HG02852 (cell line): ENCODE measurements at regions not wholly inside any gene's neighbourhood (a gene's known extent, or its start where the extent isn't known, plus 50 kb on each side); places are given as distances from the start of the nearest gene placed in this dataset.
A peak's percentile ranks its signal among the peaks of the same experiment; 100 is the strongest.

Experiments used
- ATAC-seq: cut with Tn5 transposase; IDR thresholded peaks from one replicate; pipeline ENCODE4 v1.9.1; 2021; ENCODE audit warnings: mild to moderate bottlenecking, moderate library complexity; ENCODE audit not compliant: unreplicated experiment

DNA sequence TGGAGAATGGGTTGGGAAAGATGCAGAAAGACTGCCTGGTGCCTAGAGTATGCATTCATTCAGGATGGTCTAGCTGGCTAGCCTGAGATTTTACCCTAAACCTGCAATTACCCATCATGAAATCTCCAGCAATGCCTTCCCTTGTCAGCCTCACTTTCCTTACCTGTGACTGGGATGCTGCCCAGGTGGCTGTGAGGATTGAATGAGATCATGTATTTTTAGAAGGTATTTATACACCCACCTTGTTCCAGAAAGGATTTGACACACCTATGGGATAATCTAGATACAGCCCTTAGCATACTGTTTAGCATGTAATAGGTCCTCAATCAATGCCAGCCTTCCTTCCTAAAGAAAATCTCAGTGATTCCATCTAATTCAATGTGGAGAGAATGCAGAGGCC is 561.4 kb downstream of the CDK5RAP2 start:
- ATAC-seq, result no peak

- no peak for ATAC-seq
Measured at GRCh38 chr9:120018037-120018436, 561.9 kb downstream of the CDK5RAP2 start.

DNA sequence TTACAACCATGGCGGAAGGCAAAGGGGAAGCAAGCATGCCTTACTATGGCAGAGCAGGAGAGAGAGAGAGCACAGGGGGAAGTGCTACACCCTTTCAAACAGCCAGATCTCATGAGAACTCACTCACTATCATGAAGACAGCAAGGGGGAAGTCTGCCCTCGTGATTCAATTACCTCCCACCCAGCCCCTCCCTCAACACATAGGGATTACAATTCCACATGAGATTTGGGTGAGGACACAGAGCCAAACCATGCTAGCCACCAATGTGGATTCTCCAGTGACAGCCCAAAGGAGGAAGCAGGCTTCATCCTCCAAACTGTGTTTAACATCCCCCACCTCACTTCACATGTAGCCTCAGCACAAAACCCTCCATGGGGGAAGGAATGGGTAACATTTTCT is 563.7 kb downstream of the CDK5RAP2 start:
- ATAC-seq, result no peak

DNA sequence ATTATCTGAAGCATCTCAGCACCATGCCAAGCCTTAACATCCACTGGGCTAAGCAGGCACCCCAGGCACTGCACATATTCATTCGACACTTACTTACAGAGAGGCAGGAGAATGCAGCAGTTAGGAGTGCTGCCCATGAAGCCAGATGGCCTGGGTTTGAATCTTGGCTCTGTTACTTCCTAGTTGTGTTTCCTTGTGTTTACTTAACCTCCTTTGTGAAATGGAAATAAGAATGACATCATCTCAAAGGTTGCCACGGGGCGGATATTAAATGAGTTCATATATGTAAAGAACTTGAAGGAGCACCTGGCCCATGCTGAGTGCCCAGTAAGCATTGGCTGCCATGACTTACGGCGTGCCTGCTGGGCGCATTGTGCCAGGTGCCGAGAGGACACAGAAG is 565.2 kb downstream of the CDK5RAP2 start:
- no peak for ATAC-seq

GRCh38 chr9:120009856-120010255 is 570.1 kb downstream of the CDK5RAP2 start:
- no peak for ATAC-seq

GRCh38 chr9:120001536-120001935 is 578.4 kb downstream of the CDK5RAP2 start:
- ATAC-seq, result no peak

GRCh38 chr9:119998614-119999013 is 581.4 kb downstream of the CDK5RAP2 start:
- no peak for ATAC-seq

DNA sequence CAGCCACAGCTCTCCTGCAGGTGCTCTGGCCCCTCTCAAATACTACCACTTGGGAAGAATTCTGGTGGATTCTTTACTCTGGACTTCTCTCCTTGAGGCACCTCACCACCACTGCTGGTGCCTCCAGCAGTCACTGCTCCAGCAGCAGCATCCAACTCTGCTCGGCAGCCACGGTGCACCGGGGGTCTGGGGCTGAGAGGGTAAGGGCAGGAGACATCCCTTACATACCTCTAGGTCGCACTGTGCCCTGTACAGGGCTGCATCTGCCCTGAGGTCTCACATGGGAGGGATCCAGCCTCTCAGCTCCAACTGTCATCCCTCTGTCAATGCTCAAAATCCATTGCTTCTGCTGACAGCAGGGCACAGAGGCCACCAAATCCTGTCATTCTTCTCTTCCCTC is 588.2 kb downstream of the CDK5RAP2 start:
- no peak for ATAC-seq

DNA sequence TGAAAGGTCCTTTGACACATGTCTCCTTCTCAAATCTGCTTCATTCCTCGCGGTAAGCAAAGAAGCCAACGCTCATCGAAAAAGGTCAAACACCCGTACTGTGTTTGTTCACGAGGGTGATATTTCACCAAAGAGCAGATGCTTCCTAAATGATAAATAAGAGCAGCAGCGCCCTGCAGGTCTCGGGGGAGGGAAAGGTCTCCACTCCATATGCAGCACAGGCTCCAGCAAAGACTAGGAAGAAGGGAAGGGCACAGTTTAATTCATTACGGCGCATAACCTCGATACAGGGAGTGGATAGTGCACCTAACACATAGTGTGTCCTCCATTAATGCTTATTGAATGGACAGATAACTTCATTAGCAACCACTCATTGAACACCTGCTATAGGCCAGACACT is 593.3 kb downstream of the CDK5RAP2 start:
- no peak for ATAC-seq

DNA sequence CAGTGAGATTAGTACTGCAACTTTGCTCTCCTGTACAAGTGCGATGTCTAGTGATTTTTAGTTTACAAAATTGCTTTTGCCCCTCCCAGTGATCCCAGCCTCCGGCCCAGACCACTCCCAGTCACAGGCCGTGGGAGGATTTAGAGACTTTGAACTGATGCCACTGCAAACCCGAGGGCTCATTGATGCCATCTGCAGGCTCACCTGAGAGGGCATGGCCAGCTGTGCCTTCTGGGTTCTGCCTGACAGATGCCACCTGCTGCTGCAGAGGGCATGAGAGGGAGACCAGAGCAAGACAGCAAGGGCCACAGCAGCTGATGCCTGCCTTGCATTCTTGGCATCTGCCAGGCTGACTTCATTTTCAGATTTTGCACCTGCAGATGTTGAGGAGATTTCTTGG is 593.8 kb downstream of the CDK5RAP2 start:
- no peak for ATAC-seq

- ATAC-seq, result no peak
Measured at GRCh38 chr9:119974026-119974425, 604.8 kb upstream of the BRINP1 start.

GRCh38 chr9:119968836-119969707 is 599.8 kb upstream of the BRINP1 start:
- peak; percentile 95 for ATAC-seq

GRCh38 chr9:119967867-119968535 is 598.8 kb upstream of the BRINP1 start:
- ATAC-seq, result no peak

- ATAC-seq, result no peak
Measured at GRCh38 chr9:119963798-119964372, 594.6 kb upstream of the BRINP1 start.

DNA sequence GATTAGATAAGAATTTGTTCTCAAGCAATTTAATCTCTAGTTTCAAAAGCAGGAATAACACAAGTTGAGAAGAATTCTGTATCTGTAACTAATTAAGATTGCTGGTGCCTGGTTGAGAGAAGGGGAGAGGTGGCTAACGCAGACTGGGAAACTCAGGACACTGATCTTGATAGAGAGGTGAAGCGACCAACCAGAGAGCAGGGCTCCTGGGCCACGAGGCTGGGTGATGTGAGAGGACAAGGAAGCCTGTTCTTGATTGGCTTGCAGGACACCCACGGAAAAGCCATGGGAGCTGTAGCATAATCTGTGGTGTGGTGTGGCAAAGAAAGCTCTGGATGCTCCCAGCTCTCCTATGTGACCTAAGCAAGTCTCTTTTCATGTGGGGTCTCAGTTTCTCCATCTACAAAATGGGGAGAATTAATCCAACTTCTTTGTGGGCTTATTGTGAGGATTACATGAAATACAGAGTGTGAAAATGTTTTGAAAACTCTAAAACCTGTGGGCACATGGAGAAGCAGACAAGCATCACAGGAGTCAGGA is 594.1 kb upstream of the BRINP1 start:
- ATAC-seq, result no peak

DNA sequence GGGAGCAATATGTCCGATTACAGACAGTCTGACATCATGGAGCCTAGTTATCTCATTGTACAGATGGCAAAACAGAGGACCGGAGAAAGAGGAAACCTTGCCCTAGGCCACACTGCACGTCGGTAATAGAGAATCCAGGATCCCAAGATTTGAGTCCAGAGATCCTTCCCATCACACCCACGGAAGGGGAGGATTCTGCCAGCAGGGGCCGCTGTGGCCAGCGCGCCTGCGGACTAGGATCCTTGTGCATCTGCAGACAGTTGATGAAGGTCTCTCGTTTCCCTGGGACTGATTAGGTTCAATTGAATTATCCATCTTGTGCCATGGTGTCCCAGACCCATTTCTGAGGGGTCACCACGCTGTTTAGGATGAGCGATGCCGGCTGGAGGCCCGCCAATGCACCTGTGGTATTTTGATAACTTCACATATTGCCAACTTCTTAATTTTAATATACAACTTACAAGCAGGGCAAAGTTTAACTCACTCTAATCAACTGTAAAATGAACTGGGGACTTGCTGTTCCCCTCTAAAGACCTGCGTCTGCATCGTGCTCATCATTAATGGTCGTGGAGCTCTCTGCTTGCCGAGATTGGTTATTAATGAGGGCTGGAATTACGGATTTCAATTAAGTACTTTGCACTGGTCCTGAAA is 592.7 kb upstream of the BRINP1 start:
- no peak for ATAC-seq

- no peak for ATAC-seq
Measured at GRCh38 chr9:119959846-119960545, 590.8 kb upstream of the BRINP1 start.

DNA sequence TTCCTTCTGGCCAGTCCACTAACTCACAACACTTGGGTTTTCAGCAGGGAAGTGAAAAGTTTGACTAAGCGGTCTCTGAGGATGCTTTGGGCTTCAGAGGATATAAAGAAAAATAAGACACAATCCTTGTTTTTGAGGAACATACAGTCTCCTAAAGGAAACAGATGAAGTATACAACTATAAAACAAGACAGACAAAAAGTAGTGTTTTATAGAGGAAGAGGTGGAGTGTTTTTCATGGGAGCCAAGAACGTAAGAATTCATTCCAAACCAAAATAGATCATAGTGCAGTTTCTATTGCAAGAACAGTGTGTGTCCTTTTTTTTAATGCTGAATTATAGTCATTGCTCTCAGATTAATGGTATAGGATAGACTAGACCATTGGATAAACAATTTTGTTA is 586.9 kb upstream of the BRINP1 start:
- ATAC-seq, result no peak

DNA sequence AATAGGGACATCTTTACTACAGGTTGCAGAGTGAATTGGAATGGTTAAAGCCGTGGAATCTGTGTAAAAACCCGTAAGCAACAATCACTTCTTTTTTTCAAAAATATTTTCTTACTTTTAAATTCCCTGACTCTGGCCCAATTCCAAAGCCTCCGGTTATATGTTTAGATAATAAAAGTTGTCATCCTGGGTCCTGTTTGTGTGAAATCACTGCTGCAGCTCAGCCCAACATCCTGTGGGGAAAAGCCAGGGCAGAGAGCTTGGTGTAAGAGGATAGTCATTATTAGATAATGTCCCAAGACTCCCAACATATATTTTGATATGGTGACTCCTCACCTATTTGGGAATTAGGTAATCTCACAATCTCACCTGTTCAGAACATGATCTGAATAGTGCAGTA is 586.0 kb upstream of the BRINP1 start:
- no peak for ATAC-seq

GRCh38 chr9:119951591-119951990 is 582.4 kb upstream of the BRINP1 start:
- ATAC-seq, result no peak

DNA sequence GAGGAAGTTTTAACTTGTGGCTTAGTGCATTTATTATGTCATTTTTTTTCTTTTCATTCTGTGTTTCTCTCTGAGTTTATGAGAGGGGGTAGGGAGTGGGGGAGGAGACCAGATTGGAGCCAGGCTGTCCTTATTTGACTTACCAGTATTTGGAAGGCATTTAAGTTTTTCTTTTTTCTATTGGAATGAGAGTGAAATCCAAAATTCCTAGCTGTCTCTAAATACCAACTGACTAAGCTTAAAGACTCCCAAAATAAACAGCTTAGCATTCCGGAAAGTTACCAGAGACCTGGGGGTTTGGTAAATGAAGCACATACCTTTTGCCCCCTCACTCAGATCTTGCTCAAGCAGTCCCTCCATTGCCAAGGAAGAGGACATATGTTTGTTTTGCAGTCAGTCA is 581.9 kb upstream of the BRINP1 start:
- no peak for ATAC-seq
